ENCODE measurements at regions not wholly inside any gene's neighbourhood (a gene's known extent, or its start where the extent isn't known, plus 50 kb on each side); places are given as distances from the start of the nearest gene placed in this dataset.

GRCh38 chr6:90403489-90404381 is 107.1 kb upstream of the BACH2 start:
- DNase-seq = no peak

- DNase-seq = no peak
Measured at GRCh38 chr6:90402831-90403192, 106.2 kb upstream of the BACH2 start.

GRCh38 chr6:90401933-90402830 is 105.5 kb upstream of the BACH2 start:
- peak in 1 of 5 donors; percentile 71 for DNase-seq

GRCh38 chr6:90399970-90400369 is 103.3 kb upstream of the BACH2 start:
- DNase-seq = no peak

GRCh38 chr6:90397929-90398674 is 101.5 kb upstream of the BACH2 start:
- peak; percentile 57 to 86 (median 68) for DNase-seq

GRCh38 chr6:90397047-90397446 is 100.4 kb upstream of the BACH2 start:
- DNase-seq = no peak

- DNase-seq = peak in 4 of 5 donors; percentile 48 to 77 (median 57)
Measured at GRCh38 chr6:90393232-90393884, 96.7 kb upstream of the BACH2 start.

- no peak for DNase-seq
Measured at GRCh38 chr6:90390379-90390778, 93.7 kb upstream of the BACH2 start.

GRCh38 chr6:90388395-90388794 is 91.8 kb upstream of the BACH2 start:
- DNase-seq = no peak

GRCh38 chr6:90387826-90388225 is 91.2 kb upstream of the BACH2 start:
- no peak for DNase-seq

GRCh38 chr6:90387383-90387775 is 90.7 kb upstream of the BACH2 start:
- DNase-seq = no peak

- no peak for DNase-seq
Measured at GRCh38 chr6:90386399-90387382, 90.0 kb upstream of the BACH2 start.

- DNase-seq = no peak
Measured at GRCh38 chr6:90385759-90386313, 89.2 kb upstream of the BACH2 start.

GRCh38 chr6:90384720-90385119 is 88.1 kb upstream of the BACH2 start:
- no peak for DNase-seq

GRCh38 chr6:90383196-90383822 is 86.7 kb upstream of the BACH2 start:
- DNase-seq = peak in 1 of 5 donors; percentile 17

GRCh38 chr6:90382760-90383159 is 86.1 kb upstream of the BACH2 start:
- DNase-seq = no peak

- no peak for DNase-seq
Measured at GRCh38 chr6:90375681-90376439, 79.2 kb upstream of the BACH2 start.

GRCh38 chr6:90374201-90374600 is 77.6 kb upstream of the BACH2 start:
- DNase-seq = no peak

- DNase-seq = no peak
Measured at GRCh38 chr6:90372885-90373284, 76.2 kb upstream of the BACH2 start.

- DNase-seq = no peak
Measured at GRCh38 chr6:90372450-90372849, 75.8 kb upstream of the BACH2 start.

Measured in T-helper 1 cell (primary cell).